ENCODE measurements at regions not wholly inside any gene's neighbourhood (a gene's known extent, or its start where the extent isn't known, plus 50 kb on each side); places are given as distances from the start of the nearest gene placed in this dataset.

- TF ChIP-seq CTCF (IDR thresholded peaks at IDR 0.05; ENCODE audit: insufficient read depth, low read length, poor library complexity, severe bottlenecking): peak; percentile 19
- TF ChIP-seq EZH2phosphoT487 (conservative IDR thresholded peaks at IDR 0.05; ENCODE audit: low read length): no peak
Measured at GRCh38 chrX:64093761-64094160, 111.7 kb downstream of the AMER1 start.

All from SU-DHL-6 (cell line).